Right kidney (tissue), 1 donor: ENCODE measurements at regions not wholly inside any gene's neighbourhood (a gene's known extent, or its start where the extent isn't known, plus 50 kb on each side); places are given as distances from the start of the nearest gene placed in this dataset.

Experiments used
- DNase-seq: peaks from one replicate; pipeline ENCODE4 v3.0.0-alpha.2; 2016

- DNase-seq = no peak
Observed at GRCh38 chr5:124644582-124644981, 101.9 kb downstream of the ZNF608 start.

GRCh38 chr5:124644138-124644537 is 102.3 kb downstream of the ZNF608 start:
- no peak for DNase-seq

GRCh38 chr5:124643336-124643735 is 103.1 kb downstream of the ZNF608 start:
- no peak for DNase-seq

GRCh38 chr5:124642151-124642550 is 104.3 kb downstream of the ZNF608 start:
- DNase-seq = no peak

- DNase-seq = no peak
Observed at GRCh38 chr5:124641154-124641792, 105.2 kb downstream of the ZNF608 start.

- no peak for DNase-seq
Observed at GRCh38 chr5:124639095-124639665, 107.3 kb downstream of the ZNF608 start.

- no peak for DNase-seq
Observed at GRCh38 chr5:124637011-124637410, 109.4 kb downstream of the ZNF608 start.

GRCh38 chr5:124634741-124635323 is 111.6 kb downstream of the ZNF608 start:
- DNase-seq = no peak

GRCh38 chr5:124634228-124634739 is 112.2 kb downstream of the ZNF608 start:
- DNase-seq = no peak

GRCh38 chr5:124633209-124633608 is 113.2 kb downstream of the ZNF608 start:
- DNase-seq = no peak

- no peak for DNase-seq
Observed at GRCh38 chr5:124631874-124632550, 114.4 kb downstream of the ZNF608 start.

GRCh38 chr5:124630767-124631704 is 115.4 kb downstream of the ZNF608 start:
- no peak for DNase-seq

- DNase-seq = no peak
Observed at GRCh38 chr5:124628721-124629596, 117.5 kb downstream of the ZNF608 start.

- no peak for DNase-seq
Observed at GRCh38 chr5:124627815-124628595, 118.4 kb downstream of the ZNF608 start.

- no peak for DNase-seq
Observed at GRCh38 chr5:124626053-124626452, 120.4 kb downstream of the ZNF608 start.

GRCh38 chr5:124623265-124623664 is 123.2 kb downstream of the ZNF608 start:
- no peak for DNase-seq

GRCh38 chr5:124622851-124623250 is 123.6 kb downstream of the ZNF608 start:
- DNase-seq = no peak

GRCh38 chr5:124621279-124621678 is 125.2 kb downstream of the ZNF608 start:
- no peak for DNase-seq

- DNase-seq = no peak
Observed at GRCh38 chr5:124620743-124621142, 125.7 kb downstream of the ZNF608 start.

- no peak for DNase-seq
Observed at GRCh38 chr5:124619121-124619520, 127.3 kb downstream of the ZNF608 start.
